HG03432 (cell line): ENCODE measurements at regions not wholly inside any gene's neighbourhood (a gene's known extent, or its start where the extent isn't known, plus 50 kb on each side); places are given as distances from the start of the nearest gene placed in this dataset.

Experiments used
- ATAC-seq: cut with Tn5 transposase; IDR thresholded peaks from one replicate; pipeline ENCODE4 v1.9.1; 2021; ENCODE audit warnings: mild to moderate bottlenecking, moderate library complexity; ENCODE audit not compliant: unreplicated experiment

GRCh38 chr16:86824751-86825296 lies 246.5 kb downstream of the FOXL1 start:
- ATAC-seq, result no peak

DNA sequence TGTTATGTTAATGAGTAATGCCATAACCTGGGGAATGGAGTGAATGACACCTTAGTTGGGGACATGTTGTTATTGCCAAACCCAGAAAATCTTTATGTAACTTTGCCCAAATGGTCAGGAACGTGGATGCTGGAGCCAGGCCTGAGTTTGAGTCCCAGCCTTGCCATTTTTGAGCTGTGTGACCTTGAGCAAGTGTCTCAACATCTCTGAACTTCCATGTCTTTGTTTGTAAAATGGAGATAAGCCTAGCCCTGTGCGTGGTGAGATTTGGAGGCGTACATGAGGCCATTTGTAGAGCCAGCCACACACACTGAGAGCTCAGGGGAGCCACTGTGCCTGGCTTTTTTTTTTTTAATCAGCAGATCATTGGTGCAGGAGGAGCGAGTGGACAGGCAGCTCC lies 247.3 kb downstream of the FOXL1 start:
- ATAC-seq, result no peak

DNA sequence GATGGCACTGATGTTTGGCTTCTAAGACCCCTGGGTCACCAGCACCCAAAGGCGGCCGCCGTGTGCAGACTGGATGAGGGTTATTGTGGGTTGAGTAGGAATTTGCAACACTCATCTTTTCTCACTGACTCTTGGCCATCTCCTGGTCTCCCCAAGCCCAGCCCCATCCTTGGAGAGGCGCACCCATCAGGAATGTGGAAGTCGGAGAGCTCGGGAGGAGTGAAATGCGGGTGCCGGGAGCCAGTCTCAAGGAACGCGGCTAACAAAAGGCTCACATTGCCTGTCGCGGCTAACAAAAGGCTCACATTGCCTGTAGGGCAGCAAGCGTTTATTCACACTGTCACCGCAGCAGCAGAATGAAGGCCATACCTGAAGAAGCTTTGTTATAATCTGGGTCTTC lies 248.6 kb downstream of the FOXL1 start:
- ATAC-seq, result no peak

DNA sequence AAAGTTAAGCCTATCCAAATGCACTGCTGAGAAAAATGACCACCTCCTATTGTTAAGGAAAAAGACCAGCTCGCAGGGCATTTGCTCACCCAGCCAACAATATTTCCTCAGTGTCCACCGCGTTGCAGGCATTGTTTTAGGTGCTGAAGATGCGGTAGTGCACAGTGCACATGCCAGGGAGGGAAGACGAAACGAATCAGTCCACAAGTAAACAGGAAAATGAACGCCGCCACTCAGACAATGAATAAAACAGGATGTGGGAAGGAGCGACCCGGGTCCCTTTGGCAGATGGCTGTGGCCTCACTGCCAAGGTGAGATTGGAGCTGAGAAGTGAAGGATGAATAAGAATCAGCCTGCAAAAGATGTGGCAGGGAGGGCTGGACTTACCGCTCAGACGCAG lies 249.2 kb downstream of the FOXL1 start:
- no peak for ATAC-seq

DNA sequence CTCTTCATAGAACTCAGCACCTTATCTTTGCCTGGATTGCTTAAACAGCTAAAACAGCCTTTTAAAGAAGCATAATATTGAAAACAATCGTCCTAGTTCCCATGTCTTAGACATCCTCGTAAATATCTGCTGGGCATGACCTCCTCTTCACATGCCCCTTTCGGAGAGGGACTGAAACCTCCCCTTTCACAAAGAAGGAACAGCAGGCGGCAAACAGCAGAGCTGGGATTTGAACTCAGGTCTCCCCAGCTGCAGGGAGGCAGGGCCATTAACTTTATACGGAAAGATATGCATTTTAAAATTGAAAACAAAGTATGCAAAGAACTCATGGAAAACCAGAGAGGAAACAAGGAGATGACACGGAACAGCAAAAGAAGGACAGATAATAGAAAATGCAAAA lies 249.9 kb downstream of the FOXL1 start:
- ATAC-seq, result no peak

DNA sequence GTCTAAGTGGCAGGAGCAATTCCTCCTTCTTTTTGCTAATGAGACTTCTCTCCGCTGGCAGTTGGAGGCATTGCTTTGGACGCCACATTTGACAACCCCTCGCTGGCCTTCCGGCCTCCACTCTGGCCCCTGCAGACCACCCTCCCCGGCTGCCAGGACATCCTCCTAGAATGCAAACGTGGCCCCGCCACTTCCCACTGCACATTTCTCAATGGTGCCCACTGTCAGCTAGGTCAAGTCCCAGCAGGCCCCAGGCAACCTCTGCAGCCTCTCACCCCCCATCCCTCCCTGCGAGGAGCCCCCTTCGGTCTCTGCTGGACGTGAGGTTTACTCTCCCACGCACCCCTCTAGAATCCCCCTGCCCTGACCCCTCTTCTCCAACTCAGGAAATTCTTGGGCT lies 250.3 kb downstream of the FOXL1 start:
- no peak for ATAC-seq

DNA sequence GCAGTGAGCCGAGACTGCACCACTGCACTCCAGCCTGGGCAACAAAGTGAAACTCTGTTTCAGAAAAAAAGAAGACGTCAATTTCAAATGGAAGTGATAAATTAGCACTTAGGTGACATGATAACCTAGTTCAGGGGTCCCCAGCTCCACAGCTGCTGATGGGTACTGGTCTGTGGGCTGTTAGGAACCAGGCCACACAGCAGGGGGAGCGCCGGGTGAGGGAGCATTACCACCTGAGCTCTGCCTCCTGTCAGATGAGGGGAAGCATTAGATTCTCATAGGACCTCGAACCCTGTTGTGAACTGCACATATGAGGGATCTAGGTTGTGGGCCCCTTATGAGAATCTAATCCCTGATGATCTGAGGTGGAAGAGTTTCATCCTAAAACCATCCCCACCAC lies 253.0 kb downstream of the FOXL1 start:
- ATAC-seq, result no peak

GRCh38 chr16:86833136-86833535 lies 254.8 kb downstream of the FOXL1 start:
- ATAC-seq, result no peak

- no peak for ATAC-seq
Observed at GRCh38 chr16:86834451-86835035, 256.2 kb downstream of the FOXL1 start.

- no peak for ATAC-seq
Observed at GRCh38 chr16:86835982-86836381, 257.6 kb downstream of the FOXL1 start.

DNA sequence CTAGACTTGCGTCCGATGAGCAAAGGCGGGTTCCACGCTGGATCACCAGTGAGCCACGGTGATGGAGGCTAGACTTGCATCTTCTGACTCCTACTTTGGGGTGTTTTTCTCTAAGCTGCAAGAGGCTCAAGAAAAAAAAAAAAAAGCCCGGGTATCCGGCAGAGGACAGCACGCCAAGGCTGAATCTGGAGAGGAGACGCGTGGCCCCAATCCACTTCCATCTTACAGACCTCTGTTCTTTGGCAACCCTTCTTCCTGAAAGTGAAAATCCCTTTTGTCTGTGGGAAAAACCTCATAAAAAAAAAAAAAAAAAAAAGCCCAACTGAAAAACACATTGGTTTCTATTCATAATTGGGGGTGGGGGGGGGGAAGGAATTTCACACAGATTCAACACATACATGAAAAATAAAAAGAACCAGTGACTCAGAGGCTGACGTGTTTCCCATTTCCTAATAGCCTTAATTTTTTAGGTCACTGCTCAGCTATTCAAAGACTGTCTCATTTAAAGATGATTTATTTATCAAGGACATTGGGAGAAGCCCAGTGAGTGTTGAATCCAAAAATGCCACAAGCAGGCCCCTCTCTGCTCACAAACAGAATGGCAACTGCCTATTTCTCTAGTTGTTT lies 258.3 kb downstream of the FOXL1 start:
- no peak for ATAC-seq

DNA sequence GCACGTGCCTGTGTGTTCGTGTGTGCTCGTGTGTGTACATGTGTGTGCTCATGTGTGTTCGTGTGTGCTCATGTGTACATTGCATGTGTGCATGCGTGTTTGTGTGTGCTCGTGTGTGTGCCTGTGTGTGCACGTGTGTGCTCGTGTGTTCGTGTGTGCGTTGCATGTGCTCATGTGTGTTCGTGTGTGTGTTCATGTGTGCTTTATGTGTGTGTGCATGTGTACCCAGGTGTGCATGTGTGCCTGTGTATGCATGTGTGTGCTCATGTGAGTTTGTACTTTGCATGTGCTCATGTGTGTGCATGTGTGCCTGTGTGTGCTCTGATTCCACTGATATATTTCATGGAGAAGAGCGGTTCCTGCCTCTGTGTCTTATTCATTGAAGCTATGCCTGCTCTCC lies 265.5 kb downstream of the FOXL1 start:
- no peak for ATAC-seq

DNA sequence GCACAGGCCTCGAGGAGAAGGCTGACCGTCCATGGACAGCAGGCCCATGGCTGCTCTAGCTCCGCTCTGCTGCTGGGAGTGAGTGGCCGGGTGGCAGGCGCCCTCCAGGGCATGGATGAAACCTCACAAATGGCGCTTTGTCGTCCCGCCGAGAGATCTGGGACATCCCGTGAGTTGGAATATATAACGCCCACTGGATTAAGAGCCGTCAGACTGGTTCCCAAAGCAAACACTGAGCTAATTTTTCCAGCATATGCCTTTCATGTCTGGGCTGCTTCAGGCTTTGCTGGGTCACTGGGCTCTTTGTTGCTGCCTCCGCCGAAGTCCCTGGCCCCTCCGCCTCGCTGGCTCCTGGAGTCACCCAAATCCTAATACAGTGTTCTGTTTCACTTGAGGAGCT lies 266.3 kb downstream of the FOXL1 start:
- no peak for ATAC-seq

- ATAC-seq, result no peak
Observed at GRCh38 chr16:86846136-86846535, 267.8 kb downstream of the FOXL1 start.

DNA sequence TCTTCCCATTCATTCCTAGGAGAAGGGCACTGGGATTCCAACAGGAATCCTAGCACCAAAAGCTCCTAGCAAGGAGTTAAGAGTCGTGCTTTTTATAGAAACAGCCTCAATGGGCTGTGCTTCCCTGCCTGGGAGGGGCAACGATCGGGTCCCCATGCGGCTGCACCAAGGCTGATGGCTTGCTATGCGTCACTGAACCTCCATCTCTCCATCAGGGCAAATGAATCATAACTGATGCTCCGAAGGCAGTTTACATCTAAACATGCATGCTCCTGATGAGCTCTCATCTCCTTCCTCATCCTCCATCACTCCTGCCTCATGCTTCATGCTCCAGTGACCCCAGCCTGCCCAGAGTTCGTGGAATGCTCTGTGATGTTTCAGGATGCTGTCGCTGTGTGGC lies 270.5 kb downstream of the FOXL1 start:
- no peak for ATAC-seq

DNA sequence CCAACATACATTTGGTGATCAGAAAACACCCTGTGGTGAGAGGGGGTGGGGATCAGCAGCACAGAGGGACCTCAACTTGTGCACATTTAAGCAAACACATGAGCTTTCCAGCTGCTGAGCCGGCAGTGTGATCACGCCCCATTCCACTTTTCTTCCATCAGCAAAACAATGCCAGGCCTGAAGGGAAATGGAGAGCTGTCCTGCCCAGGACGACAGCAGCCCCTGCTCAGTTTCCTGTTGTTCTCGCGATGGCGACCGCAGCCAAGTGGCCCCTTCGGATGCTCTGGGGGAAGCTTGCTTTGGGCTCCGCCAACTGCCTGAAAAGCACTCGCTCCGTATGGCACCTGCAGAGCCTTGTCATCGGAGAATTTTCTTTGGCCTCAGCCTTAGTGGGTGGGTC lies 272.3 kb downstream of the FOXL1 start:
- ATAC-seq, result no peak

GRCh38 chr16:86852135-86852534 lies 273.8 kb downstream of the FOXL1 start:
- no peak for ATAC-seq

DNA sequence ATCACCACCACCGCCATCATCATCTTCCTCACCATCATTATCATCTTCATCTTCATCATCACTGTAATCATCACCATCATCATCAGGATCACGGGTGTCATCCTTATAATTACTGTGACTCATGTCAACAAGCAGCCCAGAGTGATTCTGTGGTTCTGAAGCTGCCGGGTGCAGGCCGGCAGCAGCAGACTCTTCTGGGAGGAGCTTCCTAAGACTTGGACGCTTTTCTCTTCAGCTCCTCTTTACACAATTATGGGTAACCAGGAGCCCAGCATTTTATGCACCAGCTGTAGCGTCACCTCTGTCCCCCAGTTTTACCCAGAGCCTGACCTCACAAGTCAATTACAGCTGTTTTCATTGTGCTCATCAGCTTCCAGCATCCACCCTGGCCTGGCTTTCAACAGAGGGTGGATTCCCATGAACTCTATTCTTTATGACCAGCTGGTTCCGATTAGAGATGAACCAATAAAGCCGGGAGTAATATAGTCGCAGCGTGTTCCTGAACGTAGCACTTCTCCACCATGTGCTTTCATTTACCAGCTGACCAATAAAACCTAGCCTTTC lies 275.8 kb downstream of the FOXL1 start:
- no peak for ATAC-seq

- no peak for ATAC-seq
Observed at GRCh38 chr16:86854626-86855294, 276.4 kb downstream of the FOXL1 start.

DNA sequence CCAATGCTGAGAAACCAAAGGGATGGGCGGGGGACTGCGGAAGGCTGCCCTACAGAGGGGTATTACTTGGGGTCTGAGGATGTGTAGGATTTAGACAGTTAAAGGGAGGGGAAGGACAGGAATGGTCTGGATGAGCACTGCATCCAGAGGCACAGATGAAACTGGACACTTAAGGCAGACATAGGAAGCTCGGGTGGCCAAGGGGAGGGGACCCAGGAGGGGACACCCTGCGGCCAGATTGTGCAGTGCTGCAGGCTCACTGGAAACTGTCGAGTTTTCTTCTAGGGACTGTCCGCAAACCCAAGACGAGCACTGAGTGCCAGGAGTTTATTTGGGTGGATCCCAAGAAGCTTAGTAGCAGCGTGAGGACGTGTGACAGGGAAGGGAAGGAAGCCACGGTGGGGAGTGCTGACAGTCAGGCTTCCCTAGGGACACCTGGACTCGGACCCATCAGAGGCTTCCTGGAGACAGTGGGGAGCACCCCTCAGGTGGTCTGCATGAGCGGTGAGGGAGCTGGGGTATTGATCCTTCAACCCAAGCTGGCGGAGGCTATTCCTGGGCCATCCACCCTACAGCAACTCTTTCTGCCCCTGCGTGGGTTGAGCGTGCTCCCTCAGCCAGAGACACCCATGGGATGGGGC lies 278.7 kb downstream of the FOXL1 start:
- ATAC-seq, result no peak

GRCh38 chr16:86857807-86858206 lies 279.5 kb downstream of the FOXL1 start:
- ATAC-seq, result no peak

DNA sequence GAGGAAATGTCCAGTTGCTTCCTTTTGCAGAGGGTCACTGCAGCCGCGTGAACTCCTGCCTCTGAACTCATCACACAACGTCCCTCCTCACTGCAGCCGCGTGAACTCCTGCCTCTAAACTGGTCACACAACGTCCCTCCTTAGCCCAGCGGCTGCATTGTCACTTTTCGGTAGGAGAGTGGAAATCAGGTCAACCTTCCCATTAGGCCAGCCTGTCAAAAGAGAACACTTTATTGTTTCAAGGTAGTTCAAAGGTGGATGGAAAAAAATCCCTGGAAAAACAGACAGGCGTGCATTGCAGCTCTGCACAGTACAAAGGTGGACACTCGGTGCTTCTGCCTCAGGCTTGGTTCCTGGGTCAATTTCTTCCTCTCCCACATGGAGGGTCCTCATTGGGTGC lies 280.2 kb downstream of the FOXL1 start:
- no peak for ATAC-seq
